ENCODE measurements at regions not wholly inside any gene's neighbourhood (a gene's known extent, or its start where the extent isn't known, plus 50 kb on each side); places are given as distances from the start of the nearest gene placed in this dataset.
A peak's percentile ranks its signal among the peaks of the same experiment; 100 is the strongest.
"Not testable (repeated sequence)": the region's sequence is repeated elsewhere in the genome, so short reads cannot be mapped to it uniquely, and the experiment has no call there.

DNA sequence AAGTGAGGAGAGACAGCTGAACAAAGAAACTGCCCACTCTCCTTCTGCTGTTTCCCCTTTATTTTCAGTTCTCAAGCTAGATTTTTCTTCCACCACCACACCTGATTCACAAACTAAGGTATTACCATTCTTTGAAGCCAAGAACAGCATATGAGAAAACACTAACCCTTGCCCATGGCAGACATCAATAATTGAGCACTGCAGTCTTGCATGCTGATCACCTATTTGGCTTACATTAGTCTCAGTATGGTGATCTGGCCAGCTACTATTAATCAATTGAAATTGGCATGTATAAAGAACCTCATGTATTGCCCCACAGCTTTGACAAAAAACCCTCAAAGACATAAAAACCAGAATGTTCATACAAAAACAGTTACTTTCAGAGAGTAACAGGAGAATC, 166.3 kb downstream of the SAMD5 start:
- DNase-seq: no peak

DNA sequence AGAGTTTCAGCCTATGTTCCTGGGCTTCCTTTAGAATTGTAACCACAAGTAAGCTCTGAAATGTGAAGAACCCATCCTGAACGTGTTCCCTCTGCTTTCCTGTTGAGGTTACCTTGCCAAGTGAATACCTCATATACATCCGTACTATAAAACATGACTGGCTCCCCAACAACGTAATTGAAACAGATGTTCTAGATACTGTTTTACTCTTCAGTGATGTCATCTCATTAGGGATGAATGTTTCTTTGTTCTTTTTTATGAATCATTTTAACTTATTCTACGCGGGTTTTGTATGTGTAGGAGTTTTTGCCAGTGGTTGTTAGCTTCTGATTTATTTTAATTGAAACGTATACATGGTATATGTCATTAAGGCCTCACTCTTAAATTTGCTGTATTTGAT, 166.8 kb downstream of the SAMD5 start:
- DNase-seq: no peak

DNA sequence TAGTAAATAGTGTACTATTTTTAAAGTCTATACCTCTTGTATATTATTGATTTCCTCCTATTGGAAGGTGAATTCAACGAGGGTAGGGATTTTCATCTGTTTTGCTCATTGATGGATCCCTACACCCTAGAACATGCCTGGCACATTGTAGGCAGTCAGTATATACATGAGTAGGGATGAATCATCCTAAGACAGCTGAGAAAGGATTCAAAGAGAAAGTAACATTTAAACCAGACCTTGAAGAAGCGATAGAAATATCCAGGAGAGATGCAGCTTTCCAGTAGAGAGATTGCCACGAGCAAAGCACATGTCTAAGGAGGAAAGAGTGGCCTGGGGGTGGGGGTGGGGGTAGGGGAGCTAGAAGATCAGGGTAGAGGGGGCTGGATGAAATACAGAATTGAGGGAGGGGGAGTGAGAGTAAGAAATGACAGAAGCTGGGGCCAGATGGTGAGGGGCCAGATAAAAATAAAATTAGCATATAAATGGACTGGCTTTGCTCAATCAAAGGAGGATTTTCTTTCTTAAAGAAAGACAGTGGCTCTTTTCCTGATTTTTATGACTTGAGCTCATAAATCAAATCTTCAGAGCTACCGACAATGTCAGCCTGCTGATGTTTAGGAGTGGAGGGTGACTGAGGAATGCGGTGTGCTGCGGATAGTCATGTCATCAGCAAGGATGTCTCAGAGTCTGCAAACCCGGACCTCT, 168.2 kb downstream of the SAMD5 start:
- DNase-seq: no peak

DNA sequence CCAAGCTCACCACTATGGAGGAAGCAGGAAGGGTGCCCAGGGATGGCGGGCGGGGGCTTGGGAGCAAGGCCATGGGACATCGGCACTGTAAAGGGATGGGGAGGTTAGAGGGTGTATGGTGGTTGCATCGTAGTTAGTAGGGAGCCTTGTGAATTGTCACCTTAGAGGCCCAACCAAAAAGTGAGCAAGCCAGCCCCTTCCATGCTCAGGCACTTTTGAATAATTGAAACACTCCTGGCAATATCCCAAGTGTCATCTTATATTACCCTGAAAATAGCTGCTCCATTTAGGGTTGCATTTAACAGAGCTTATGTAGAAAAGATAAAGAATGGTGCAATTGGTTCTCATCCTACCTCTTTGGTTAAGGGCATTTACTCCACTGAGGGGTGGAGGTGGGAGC, 169.2 kb downstream of the SAMD5 start:
- no peak for DNase-seq

DNA sequence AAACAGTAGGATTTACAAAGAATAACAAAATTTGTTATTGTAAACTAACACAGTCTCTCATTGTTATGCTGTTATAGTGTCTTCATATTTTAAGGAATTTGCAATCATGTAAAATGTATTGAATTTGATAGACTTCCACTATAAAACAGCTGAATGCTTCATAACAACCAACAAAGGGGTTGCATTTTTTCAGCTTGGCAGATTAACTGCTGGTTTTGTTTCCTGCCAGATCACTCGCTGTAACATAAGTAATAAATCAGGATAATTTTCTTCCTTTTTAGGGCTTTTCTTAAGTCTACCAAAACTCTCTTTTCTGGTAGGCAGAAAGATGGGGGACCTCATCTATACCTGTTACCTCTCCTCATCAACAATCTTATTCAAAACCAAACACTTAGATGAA, 169.8 kb downstream of the SAMD5 start:
- DNase-seq: no peak

DNA sequence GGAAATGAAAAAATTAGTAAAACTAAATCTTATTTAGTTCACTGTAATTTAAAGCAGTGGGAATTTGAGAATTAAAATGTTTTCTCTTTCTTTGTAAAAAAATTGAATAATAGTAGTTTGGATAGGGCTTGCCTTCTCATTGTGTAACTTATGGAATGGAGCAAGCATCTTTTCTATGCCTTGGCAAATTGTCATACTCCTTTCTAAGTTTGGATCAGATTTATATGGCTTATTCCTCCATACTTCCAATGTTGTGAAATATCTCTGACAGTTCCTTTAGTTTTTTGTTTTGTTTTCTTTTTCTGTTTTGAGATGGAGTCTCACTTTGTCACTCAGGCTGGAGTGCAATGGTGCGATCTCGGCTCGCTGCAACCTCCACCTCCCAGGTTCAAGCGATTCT, 176.4 kb downstream of the SAMD5 start:
- no peak for DNase-seq

DNA sequence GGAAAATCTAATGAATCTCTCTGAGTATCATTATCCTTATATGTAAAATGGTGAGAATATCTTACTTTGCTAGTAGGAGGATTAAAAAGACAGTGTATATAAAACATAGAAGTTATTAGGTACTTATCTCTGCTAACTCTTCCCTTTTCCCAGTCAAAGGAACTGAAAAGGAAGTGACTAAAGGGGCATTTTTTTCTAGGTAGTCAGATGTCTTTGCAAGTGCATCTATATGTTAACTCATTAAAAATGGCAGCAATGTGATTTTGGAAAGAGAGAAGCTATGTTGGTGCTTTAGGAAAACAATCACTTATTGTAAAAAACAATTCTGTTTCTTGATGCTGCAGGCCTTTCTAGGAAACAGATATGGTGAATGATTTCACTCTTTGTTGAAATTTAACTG, 180.9 kb downstream of the SAMD5 start:
- no peak for DNase-seq

DNA sequence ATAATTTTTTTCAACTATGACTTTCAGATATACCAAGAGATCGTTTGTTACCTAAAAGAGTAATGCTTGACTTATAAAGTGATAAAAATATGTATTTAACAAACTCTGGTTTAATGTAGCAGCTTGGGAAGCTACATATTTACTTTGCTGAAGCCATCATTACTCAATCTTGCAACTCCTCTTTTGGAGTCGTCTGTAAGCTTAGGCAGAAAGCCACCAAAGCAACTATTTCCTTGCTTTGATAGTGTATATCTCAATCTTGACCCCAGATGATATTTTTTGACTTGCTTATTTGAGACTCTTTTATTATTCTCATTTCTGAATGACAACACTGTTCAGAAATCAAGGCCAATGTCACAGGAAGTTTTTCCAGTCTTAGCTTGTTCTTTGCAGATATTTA, 183.0 kb downstream of the SAMD5 start:
- DNase-seq: no peak

DNA sequence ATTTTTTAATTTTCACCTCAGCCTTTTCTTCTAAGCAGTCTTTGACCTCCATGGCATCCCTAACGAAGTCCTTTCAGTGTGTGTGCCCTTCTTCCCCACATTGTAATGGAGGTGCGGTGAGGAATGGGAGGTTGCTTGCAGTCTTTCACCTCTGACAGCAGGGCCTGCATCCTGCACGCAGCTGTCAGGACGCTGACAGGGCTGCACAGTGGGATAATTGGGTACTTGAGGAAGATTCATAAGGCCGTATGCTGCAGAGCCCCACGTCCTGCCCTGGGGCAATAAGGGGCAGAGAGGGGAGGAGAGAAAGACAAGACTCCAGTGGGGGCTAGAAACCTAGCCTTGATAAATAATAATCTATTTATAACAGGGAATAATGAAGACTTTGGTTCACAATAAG, 184.7 kb downstream of the SAMD5 start:
- DNase-seq: no peak

DNA sequence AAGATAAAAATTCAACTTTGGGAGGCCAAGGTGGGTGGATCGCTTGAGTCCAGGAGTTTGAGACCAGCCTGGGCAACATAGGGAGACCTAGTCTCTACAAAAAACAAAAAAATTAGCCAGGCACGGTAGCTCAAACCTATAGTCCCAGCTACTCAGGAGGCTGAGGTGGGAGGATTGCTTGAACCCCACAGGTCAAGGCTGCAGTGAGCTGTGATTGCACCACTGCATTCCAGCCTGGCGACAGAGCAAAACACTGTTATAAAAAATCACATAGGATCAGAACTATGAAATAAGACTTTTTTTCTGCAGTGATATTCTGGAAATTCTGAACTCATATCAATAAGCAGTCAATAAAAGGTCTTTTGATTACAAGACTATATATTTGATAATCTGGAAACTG, 186.1 kb downstream of the SAMD5 start:
- DNase-seq: not testable (repeated sequence)

DNA sequence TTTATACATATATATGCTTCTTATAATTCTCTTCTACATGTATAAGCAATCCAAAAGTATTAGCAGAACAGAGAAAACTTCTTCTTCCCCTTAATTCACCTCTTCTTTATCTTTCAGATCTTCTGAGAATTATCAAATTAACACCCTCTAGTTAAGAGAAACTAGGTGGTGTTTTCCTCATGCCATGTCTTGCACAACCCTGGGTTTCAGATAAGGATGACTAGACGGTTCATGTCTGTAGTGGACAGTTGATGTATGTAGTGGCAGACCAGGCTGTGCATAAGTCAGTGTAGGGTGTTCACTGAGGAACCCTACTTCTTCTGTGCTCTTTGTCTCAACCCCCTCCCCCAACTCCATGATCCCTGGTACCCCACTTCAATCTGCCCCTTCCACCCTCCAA, 187.3 kb downstream of the SAMD5 start:
- peak; percentile 24 for DNase-seq

DNA sequence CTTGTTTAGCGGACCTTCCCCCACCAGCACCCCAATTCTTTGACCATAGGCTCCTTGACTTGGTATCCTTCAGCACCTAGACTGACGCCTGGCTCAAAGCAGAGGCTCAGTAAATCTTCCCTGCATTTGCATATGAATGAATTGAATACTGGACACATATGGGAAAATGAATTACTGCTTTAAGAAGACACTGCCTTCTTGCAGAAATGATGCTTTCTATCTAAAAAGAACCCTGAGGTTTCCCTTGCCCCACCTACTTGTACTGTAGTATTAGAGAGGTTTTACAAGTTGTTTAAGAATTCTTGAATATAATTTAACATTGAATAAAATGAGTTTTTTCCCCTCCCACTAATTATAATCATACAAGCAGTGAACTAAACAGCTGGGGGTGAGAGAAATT, 190.7 kb downstream of the SAMD5 start:
- DNase-seq: no peak

DNA sequence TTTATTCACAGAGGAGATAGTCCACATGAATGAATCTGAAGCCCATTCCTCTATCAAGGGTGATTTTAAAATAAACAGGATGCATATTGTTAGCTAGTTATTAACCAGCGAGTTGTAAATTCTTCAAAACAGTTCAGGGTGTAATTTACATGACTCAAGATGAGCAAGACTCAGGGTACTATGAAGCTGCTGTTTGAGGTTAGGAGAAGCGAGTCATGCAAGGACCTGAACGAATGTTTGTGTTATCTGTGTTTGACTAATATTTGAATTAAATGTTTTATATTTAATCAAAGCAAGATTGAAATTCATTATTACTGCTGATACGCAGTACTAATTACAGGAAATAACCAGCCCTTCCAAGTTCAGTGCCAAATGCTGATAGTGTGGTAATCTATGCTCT, 191.1 kb downstream of the SAMD5 start:
- DNase-seq: no peak

DNA sequence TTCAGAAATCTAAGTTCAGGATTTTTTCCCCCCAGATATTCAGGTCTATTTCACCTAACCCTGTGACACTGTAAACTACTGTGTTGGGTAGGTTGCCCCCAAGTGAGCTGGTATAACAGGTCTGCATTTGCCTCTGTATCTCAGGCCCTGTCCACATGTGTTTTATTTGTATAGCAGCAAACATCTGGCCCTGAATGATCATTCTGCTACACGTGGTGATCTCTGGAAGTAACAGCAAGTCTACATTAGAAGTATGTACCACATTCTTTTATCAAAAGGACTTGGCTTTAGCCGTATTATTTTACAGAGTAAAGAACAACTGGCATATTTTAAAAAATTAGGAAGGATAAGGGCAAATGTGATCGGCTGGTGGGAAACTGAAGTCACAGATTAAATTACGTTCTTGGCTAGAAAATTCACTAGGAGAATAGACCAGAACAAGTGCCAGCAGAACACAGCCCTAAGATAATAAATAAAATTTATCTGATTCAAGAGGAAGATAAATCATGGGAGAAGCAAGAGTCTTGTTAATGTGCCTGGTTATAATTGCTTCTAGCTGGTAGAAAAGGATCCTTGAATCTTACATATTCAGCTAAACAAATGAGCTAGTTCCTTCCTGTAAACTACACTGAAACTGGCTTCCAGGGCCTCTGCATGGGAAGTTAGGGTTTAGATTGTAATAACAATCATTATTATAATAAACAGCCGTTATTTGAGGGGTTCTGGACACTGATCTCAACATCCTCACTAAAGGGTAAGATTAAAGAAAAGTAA, 192.1 kb downstream of the SAMD5 start:
- DNase-seq: no peak

DNA sequence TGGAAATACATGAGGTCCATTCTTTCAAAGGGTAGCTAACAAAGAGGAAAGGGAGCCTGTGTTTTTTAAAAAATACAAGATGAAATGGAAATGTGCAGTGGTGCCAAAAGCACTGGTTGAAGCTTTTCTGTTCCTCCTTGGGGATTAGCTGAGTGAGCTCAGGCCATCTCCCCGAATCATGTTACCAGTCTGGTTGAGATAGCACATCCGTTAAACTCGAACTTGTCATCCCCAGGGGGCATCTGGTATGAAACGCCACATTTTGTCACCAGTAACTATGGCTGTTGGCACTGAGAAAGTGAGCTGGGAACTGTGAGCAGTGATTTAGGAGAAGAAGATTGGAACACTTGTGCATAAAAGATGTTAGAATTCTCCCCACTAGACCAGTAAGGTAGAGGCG, 196.2 kb downstream of the SAMD5 start:
- no peak for DNase-seq

DNA sequence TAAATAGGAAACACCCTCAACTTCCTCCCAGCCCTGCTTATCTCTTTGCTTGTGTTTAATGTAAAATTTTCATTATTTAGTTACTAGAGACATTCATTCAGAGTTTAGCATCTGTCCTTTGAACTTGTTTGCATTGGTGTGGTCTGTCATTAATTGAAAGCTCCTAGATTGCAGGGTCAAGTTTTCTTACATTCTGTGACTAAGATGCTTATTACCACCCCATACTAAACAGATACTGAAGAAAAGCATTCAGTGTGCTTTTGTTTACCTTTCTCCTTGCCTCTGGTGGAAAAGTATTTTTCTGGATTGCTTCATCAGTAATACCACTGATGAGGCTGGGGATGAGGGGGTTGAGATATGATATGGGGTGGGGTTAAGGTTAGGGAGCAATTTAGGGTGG, 199.0 kb downstream of the SAMD5 start:
- no peak for DNase-seq

DNA sequence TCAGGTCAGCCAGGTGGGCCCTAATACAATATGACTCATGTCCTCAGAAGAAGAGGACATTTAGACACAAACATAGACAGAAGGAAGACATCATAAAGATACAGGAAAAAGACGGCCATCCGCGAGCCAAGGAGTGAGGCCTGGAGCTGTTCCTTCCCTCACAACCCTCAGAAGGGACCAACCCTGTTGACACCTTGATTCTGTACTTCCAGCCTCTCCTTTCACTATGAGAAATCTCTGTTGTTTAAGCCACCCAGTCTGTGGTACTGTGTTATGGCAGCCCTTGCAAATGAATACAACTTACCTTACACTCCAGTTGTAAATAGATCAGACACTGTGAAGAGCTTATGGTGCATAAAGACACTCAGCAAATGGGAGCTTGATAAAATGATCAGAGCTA, 199.7 kb downstream of the SAMD5 start:
- no peak for DNase-seq

DNA sequence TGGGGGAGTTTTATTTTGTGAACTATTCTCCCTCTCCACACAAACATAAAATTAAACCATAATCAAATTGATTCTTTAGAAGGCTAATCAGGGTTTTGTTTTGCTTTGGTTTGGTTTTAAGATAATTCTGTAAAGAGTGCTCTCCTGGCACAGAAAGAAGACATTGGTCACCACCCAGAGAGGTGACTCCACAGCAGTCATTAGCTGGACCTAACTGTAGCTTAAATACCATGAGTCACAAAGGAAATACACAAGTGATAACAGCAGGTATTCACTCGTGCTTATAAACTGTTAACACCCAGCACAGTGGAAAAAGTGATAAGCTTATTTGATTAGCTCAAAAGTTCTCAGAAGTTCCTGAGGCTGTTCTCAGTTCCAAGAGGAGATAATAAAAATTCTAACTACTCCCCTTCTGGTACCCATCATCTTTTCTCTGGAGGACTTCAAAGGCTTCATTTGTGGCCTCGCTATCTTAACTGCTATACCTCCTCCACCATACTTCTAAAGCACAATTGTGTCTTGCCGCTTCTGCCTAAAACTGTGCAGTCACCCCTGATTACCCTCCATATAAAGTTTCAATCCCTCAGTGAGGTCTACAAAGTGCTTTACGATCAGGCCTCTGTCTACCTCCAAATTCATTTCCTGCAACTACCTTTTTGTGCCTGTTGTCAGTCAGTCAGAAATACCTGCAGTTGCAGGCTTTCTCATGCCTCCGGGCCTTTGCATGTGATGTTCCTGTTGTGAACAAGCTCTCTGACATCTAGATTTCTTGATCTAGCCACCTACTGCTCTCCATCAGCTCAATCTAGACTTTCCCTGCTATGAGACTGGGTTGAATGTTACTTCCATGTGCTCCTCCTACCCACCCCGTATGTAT, 201.1 kb downstream of the SAMD5 start:
- DNase-seq: peak; percentile 56

DNA sequence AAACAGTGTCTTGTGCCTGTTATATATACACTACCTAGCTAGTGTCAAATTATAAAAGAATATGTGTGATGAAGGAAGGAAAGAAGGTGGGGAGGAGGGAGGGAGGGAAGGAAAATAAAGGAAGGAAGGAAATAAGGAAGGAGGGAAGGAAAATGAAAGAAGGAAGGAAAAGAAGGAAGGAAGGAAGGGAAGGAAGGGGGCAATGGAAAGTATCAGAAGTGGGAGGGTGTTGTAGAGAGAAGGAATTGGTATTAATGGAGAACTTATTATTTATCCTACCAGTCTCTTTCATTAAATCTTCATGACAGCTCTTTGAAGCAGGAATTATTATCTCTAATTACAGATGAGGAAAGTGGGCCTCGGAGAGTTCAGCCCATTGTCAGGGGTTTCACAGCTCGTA, 202.4 kb downstream of the SAMD5 start:
- no peak for DNase-seq

DNA sequence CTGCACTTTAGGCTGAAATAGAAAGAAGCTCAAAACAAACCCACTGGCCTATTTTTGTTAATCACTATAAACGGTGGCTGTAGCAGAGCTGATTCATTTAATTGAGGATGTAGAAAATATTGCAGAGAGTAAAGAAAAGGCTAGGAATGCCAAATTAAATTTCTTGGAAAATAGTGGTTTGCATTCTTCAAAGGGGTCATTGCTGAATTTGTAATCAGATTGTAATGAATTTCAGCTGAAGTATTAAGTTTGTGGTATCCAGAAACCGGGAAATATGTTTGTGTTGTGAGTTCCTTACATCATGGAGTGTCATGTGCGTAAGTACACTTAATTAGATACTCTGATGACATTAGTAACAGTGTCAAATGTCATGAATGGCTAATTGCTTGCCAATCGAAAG, 203.0 kb downstream of the SAMD5 start:
- DNase-seq: no peak

DNA sequence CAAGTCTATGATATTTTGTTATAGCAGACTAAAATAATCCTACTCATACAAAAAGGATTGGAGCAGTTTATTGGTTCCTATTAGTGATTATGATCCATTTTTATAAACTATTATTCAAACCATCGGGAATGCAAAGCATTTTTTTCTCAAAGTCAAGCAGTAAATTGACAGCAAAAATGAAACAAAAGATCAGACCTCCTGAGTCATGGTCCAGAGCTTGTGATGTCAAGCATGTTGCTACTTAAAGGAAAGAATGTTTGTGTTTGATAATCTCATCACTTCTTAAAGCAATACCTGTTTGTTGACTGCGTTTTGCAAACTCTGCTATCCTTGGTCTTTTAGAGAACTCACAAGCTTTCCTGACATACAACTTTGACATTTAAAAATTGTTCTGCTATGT, 204.4 kb downstream of the SAMD5 start:
- no peak for DNase-seq

DNA sequence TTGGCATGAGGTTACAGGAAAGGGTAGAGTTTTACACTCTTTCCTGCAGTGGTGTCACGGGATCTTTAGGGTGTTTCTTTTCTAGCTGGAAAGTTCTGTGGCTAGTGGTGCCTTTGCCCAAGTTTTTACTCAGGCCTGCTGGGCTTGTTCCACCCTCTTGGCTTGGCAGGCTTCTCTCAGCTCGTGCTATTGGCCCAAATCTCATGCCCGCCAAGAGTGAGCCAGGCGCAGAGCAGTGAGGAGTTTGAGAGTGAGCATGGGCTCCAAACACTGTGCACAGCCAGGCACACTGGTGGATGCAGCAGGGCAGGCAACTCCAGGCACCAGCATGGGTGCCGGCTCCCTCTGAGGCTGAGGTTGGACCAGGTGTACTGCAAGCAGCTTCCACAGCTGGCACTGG, 206.5 kb downstream of the SAMD5 start:
- no peak for DNase-seq

DNA sequence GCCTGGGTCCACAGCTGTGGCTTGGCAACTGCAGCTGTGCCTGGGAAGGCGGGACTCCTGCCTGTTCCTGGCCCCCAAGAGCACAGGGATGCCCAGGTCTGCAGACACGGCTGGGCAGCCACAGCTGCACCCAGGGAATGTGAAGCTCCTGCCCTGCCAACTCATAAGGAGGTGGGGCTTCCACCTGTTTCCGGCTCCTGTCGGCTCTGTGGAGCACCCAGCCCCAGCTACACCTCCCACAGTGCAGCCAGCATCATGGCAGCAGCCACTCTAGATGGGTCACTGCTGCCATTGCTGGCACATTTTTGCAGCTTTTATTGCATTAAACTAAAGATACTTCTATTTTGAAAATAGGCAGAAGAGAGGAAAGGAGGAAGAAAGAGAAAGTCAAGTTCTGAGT, 207.9 kb downstream of the SAMD5 start:
- no peak for DNase-seq

DNA sequence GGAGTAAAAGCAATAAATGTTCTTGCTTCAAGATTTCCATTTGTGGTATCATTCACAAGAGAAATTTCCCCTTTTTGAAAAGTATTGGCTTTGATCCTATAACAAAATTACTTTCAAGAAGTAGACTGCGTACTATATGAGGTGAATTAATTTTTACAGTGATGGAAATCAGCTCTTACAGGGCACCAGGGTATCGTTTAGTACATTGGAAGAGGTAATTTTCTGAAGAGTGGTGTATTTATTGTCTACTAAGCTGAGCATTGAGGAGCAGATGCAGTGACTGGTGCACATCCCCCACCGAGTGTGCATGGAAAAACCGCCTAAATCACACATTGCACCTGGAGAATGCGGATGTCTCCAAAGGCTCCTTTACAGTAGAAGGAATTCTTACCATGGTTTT, 209.5 kb downstream of the SAMD5 start:
- no peak for DNase-seq

Measured in hematopoietic multipotent progenitor cell treated with erythropoietin and hydrocortisone succinate and interleukin-3 and kit ligand, for 6 days (in vitro differentiated cells).